Endothelial cell of umbilical vein (primary cell): ENCODE measurements at regions not wholly inside any gene's neighbourhood (a gene's known extent, or its start where the extent isn't known, plus 50 kb on each side); places are given as distances from the start of the nearest gene placed in this dataset.
"Not testable (repeated sequence)": the region's sequence is repeated elsewhere in the genome, so short reads cannot be mapped to it uniquely, and the experiment has no call there.

ENCODE experiments used
- BruUV-seq: library from RNA; stranded (reverse); fragments of 400-500 nt; replicated peaks from 2 replicates; lab custom pipeline; 2021; lab: Mats Ljungman, UMichigan
- CTCF ChIA-PET: fragments of 300-600, 350-600 bp; sonication (Branson Sonifier 250); formaldehyde crosslinking; loops from one replicate; lab custom pipeline; 2021; ENCODE audit warnings: antibody characterized with exemption, inconsistent platforms; lab: Charles Lee
- POLR2A ChIA-PET: fragments of 300-600, 350-600 bp; sonication (Branson Sonifier 250); formaldehyde crosslinking; loops from one replicate; lab custom pipeline; 2021; ENCODE audit warnings: antibody characterized with exemption, inconsistent platforms; lab: Charles Lee
- DNase-seq: peaks from one replicate; pipeline ENCODE4 v3.0.0-alpha.2; 2011; ENCODE audit warnings: low read depth, low spot score
- FAIRE-seq: peaks from 2 replicates; lab custom pipeline; 2011; peaks lifted over from hg19 to GRCh38; lab: Jason Lieb, UNC
- H2AFZ ChIP-seq: 2 replicates; pipeline ENCODE4 v1.6.0; 2012; ENCODE audit warnings: low read depth, low read length, control low read depth, inconsistent platforms
- H3K27ac ChIP-seq: 2 replicates; pipeline ENCODE4 v1.5.1; 2011; ENCODE audit warnings: low read depth, mild to moderate bottlenecking, control low read depth, low read length, moderate library complexity; ENCODE audit not compliant: insufficient read depth
- H3K27me3 ChIP-seq, 2 experiments: 2 replicates each; pipeline versions ENCODE4 v1.6.0 to v1.6.1; 2011; ENCODE audit warnings: low read length in 2 of 2, mixed read lengths in 1 of 2; ENCODE audit not compliant: control insufficient read depth in 2 of 2, insufficient read depth in 2 of 2
- H3K36me3 ChIP-seq, 2 experiments: 2 replicates in 1 of 2; 3 replicates in 1 of 2; pipeline ENCODE4 v1.5.1; 2011; ENCODE audit warnings: low read length in 2 of 2, mild to moderate bottlenecking in 1 of 2, moderate library complexity in 1 of 2; ENCODE audit not compliant: control insufficient read depth in 2 of 2, insufficient read depth in 2 of 2; ENCODE audit errors: extremely low read depth in 1 of 2
- H3K4me1 ChIP-seq: 3 replicates; pipeline ENCODE4 v1.5.1; 2011; ENCODE audit warnings: mild to moderate bottlenecking, low read length; ENCODE audit not compliant: control insufficient read depth, insufficient read depth; ENCODE audit errors: extremely low read depth
- H3K4me2 ChIP-seq: 2 replicates; pipeline ENCODE4 v1.6.1; 2011; ENCODE audit warnings: low read length, control low read depth, mixed read lengths; ENCODE audit not compliant: insufficient read depth
- H3K4me3 ChIP-seq, 3 experiments: fragments of 200-600 bp in 1 of 3; sonication (generic), shearing (Covaris generic) in 1 of 3; replicated peaks in 1 of 3; 2 replicates each; pipeline ENCODE4 v1.5.1; 2011 to 2016; ENCODE audit warnings: control low read depth in 3 of 3, low read length in 3 of 3, mild to moderate bottlenecking in 2 of 3, inconsistent platforms in 1 of 3, low read depth in 1 of 3, moderate library complexity in 1 of 3; ENCODE audit not compliant: insufficient read depth in 1 of 3
- H3K79me2 ChIP-seq: 2 replicates; pipeline ENCODE4 v1.6.0; 2012; ENCODE audit warnings: low read length, inconsistent platforms; ENCODE audit not compliant: control insufficient read depth, insufficient read depth
- H3K9ac ChIP-seq: replicated peaks from 2 replicates; pipeline ENCODE3; 2011; ENCODE audit warnings: low read length, control low read depth; ENCODE audit not compliant: insufficient read depth; ENCODE audit errors: extremely low read depth
- H3K9me1 ChIP-seq: replicated peaks from 3 replicates; pipeline ENCODE4 v1.6.0; 2011; ENCODE audit warnings: mild to moderate bottlenecking, low read length; ENCODE audit not compliant: control insufficient read depth, insufficient read depth; ENCODE audit errors: extremely low read depth
- H3K9me3 ChIP-seq: replicated peaks from 2 replicates; pipeline ENCODE4 v1.5.1; 2012; ENCODE audit warnings: low read length, inconsistent platforms; ENCODE audit not compliant: control insufficient read depth, insufficient read depth
- H4K20me1 ChIP-seq: replicated peaks from 2 replicates; pipeline ENCODE3; 2011; ENCODE audit warnings: mild to moderate bottlenecking, low read length; ENCODE audit not compliant: control insufficient read depth, insufficient read depth; ENCODE audit errors: extremely low read depth
- CTCF ChIP-seq, 2 donors: IDR thresholded peaks; 1 replicate in 1 of 2; 2 replicates in 1 of 2; pipeline ENCODE4 v1.5.1; 2011; ENCODE audit warnings: low read length in 2 of 2, mild to moderate bottlenecking in 2 of 2, moderate library complexity in 2 of 2, control low read depth in 1 of 2, inconsistent platforms in 1 of 2, low read depth in 1 of 2; ENCODE audit not compliant: insufficient read depth in 1 of 2; ENCODE audit errors: extremely low read depth in 1 of 2
- EZH2 ChIP-seq: IDR thresholded peaks from 2 replicates; pipeline ENCODE4 v1.6.1; 2012; ENCODE audit warnings: borderline replicate concordance, low read depth, mild to moderate bottlenecking, moderate library complexity, low read length, inconsistent platforms; ENCODE audit not compliant: severe bottlenecking
- FOS ChIP-seq: IDR thresholded peaks from 2 replicates; pipeline ENCODE4 v1.6.1; 2011; ENCODE audit warnings: mild to moderate bottlenecking, low read length, moderate library complexity, borderline replicate concordance; ENCODE audit not compliant: insufficient read depth
- GATA2 ChIP-seq: IDR thresholded peaks from 2 replicates; pipeline ENCODE4 v1.7.0; 2011; ENCODE audit warnings: low read depth, mild to moderate bottlenecking, moderate library complexity, mixed read lengths, low read length; ENCODE audit not compliant: insufficient read length, insufficient read depth
- JUN ChIP-seq: IDR thresholded peaks from 2 replicates; pipeline ENCODE4 v1.6.1; 2011; ENCODE audit warnings: borderline replicate concordance, low read depth; ENCODE audit not compliant: insufficient read length, insufficient read depth
- MAX ChIP-seq: IDR thresholded peaks from 2 replicates; pipeline ENCODE4 v1.6.1; 2011; ENCODE audit not compliant: insufficient read depth, insufficient read length
- MYC ChIP-seq: IDR thresholded peaks from one replicate; pipeline ENCODE4 v1.6.1; 2011; ENCODE audit warnings: mild to moderate bottlenecking, low read depth, low read length
- POLR2A ChIP-seq: IDR thresholded peaks from 2 replicates; pipeline ENCODE4 v1.6.1; 2012; ENCODE audit warnings: low read depth, mild to moderate bottlenecking, control low read depth, low read length
- POLR2AphosphoS5 ChIP-seq: IDR thresholded peaks from 2 replicates; pipeline ENCODE4 v1.6.1; 2012; ENCODE audit warnings: low read depth, mild to moderate bottlenecking, control low read depth, low read length, moderate library complexity; ENCODE audit not compliant: insufficient read depth
- dilution Hi-C: fragments of 300-500 bp; cut with MboI; formaldehyde crosslinking; loops from one replicate; pipeline ENCODE4 v1.15.0; 2019; ENCODE audit warnings: low sequenced_read_pairs; ENCODE audit not compliant: extremely low pct_ligation_motif_present
- intact Hi-C: fragments of 100-400 bp; cut with micrococcal nuclease; formaldehyde crosslinking; loops from one replicate; pipeline ENCODE4 v1.10.0; 2022

- ChIA-PET POLR2A (no interaction called here), CTCF (no interaction called here)
- dilution Hi-C loops, result no loop called here
- Histone ChIP-seq H3K36me3 (no peaks in the 10 kb centered on the region), H2AFZ (no peak overlapping the region), H3K9me1 (no peaks in the 10 kb centered on the region), H3K4me3 (no peak overlapping the region), H3K27me3 (no peaks in the 10 kb centered on the region), H3K9me3 (no peaks in the 10 kb centered on the region), H3K4me2 (no peak overlapping the region), H4K20me1 (no peaks in the 10 kb centered on the region), H3K9ac (no peak overlapping the region), H3K27ac (no peak overlapping the region), H3K79me2 (no peaks in the 10 kb centered on the region), H3K4me1 (no peaks in the 10 kb centered on the region)
- no peak for TF ChIP-seq EZH2
- TF ChIP-seq FOS, result no peak
- no peak for TF ChIP-seq GATA2
- no peak for TF ChIP-seq MAX
- no peak for TF ChIP-seq JUN
- TF ChIP-seq MYC, result no peak
- TF ChIP-seq CTCF (IDR thresholded peaks at IDR 0.05; ENCODE audit: extremely low read depth in 1 of 2, insufficient read depth in 1 of 2, low read depth in 1 of 2, low read length in 2 of 2), result no peak
- TF ChIP-seq POLR2A, result no peak
- no peak for TF ChIP-seq POLR2AphosphoS5
- DNase-seq (no peak), FAIRE-seq (no peak)
- intact Hi-C loops, result no loop called here
- BruUV-seq, result no TSS peak
Measured at GRCh38 chr9:135384226-135384625, 95.4 kb upstream of the PPP1R26 start.

GRCh38 chr9:135384815-135385405, 94.7 kb upstream of the PPP1R26 start:
- POLR2A ChIA-PET, result not testable (repeated sequence)

More at GRCh38 chr9:135384815-135385405, 94.7 kb upstream of the PPP1R26 start:
- H3K27me3 ChIP-seq, H3K27ac ChIP-seq, DNase-seq, H3K4me2 ChIP-seq, H4K20me1 ChIP-seq, FAIRE-seq, H3K36me3 ChIP-seq, H3K79me2 ChIP-seq, H3K9ac ChIP-seq, CTCF ChIA-PET, dilution Hi-C loops, intact Hi-C loops, H2AFZ ChIP-seq, H3K9me3 ChIP-seq, BruUV-seq, H3K4me3 ChIP-seq, H3K9me1 ChIP-seq, H3K4me1 ChIP-seq: not testable (repeated sequence)
